Lower leg skin (tissue), 3 donors: ENCODE measurements at regions not wholly inside any gene's neighbourhood (a gene's known extent, or its start where the extent isn't known, plus 50 kb on each side); places are given as distances from the start of the nearest gene placed in this dataset.
"Not testable (repeated sequence)": the region's sequence is repeated elsewhere in the genome, so short reads cannot be mapped to it uniquely, and the experiment has no call there.

Experiments
- CTCF ChIP-seq, 3 donors: fragments of 450-650 bp; IDR thresholded peaks; one replicate each; pipeline ENCODE4 v1.5.1; 2016; ENCODE audit warnings: antibody characterized with exemption in 3 of 3, mild to moderate bottlenecking in 3 of 3, moderate library complexity in 2 of 3
- POLR2A ChIP-seq, 2 donors: fragments of 450-650 bp; IDR thresholded peaks; one replicate each; pipeline ENCODE4 v1.6.1; 2016 to 2017; ENCODE audit warnings: antibody characterized with exemption in 2 of 2, mild to moderate bottlenecking in 1 of 2, moderate library complexity in 1 of 2

- not testable (repeated sequence) for TF ChIP-seq POLR2A, CTCF (IDR thresholded peaks at IDR 0.05)
These were observed 61.3 kb downstream of the IRX5 start for GRCh38 chr16:54991946-54992345.
